H1 (cell line): ENCODE measurements at regions not wholly inside any gene's neighbourhood (a gene's known extent, or its start where the extent isn't known, plus 50 kb on each side); places are given as distances from the start of the nearest gene placed in this dataset.

Experiments used
- CTCF ChIP-seq, 3 experiments: IDR thresholded peaks; 1 replicate in 2 of 3; 2 replicates in 1 of 3; pipeline versions ENCODE4 v1.5.1 to v1.6.1; 2011; ENCODE audit warnings: low read length in 3 of 3, mild to moderate bottlenecking in 3 of 3, inconsistent platforms in 2 of 3, low read depth in 1 of 3, moderate library complexity in 1 of 3; ENCODE audit not compliant: insufficient read depth in 1 of 3; ENCODE audit errors: control extremely low read depth in 1 of 3
- EZH2 ChIP-seq: fragments of 200-600 bp; sonication (generic); IDR thresholded peaks from 2 replicates; pipeline ENCODE4 v1.7.1; 2012; ENCODE audit warnings: low read depth, mild to moderate bottlenecking, moderate library complexity, low read length, inconsistent platforms; ENCODE audit not compliant: severe bottlenecking
- MAFK ChIP-seq: IDR thresholded peaks from 2 replicates; pipeline ENCODE4 v1.6.1; 2012; ENCODE audit warnings: low read depth, mild to moderate bottlenecking, improper control_type of control experiment, low read length
- POLR2A ChIP-seq, 2 experiments: IDR thresholded peaks; 1 replicate in 1 of 2; 2 replicates in 1 of 2; pipeline ENCODE4 v1.6.1; 2011; ENCODE audit warnings: low read depth in 2 of 2, low read length in 2 of 2, mild to moderate bottlenecking in 2 of 2; ENCODE audit errors: control extremely low read depth in 1 of 2
- SP2 ChIP-seq: IDR thresholded peaks from 2 replicates; pipeline ENCODE4 v1.6.1; 2012; ENCODE audit warnings: mild to moderate bottlenecking, low read length, inconsistent platforms
- TCF12 ChIP-seq: IDR thresholded peaks from 2 replicates; pipeline ENCODE4 v1.6.1; 2011; ENCODE audit warnings: low read depth, mild to moderate bottlenecking, low read length
- YY1 ChIP-seq: IDR thresholded peaks from 2 replicates; pipeline ENCODE4 v1.6.1; 2011; ENCODE audit warnings: low read depth, mild to moderate bottlenecking, low read length

- TF ChIP-seq MAFK (no peak), POLR2A (IDR thresholded peaks at IDR 0.05; ENCODE audit: control extremely low read depth in 1 of 2, low read depth in 2 of 2, low read length in 2 of 2) (no peak), SP2 (no peak), CTCF (IDR thresholded peaks at IDR 0.05; ENCODE audit: control extremely low read depth in 1 of 3, insufficient read depth in 1 of 3, low read depth in 1 of 3, low read length in 3 of 3) (no peak), YY1 (no peak), EZH2 (no peak), TCF12 (no peak)
These were observed 254.3 kb downstream of the RBM43 start for GRCh38 chr2:151007365-151007764.
